ENCODE measurements at regions not wholly inside any gene's neighbourhood (a gene's known extent, or its start where the extent isn't known, plus 50 kb on each side); places are given as distances from the start of the nearest gene placed in this dataset.

DNA sequence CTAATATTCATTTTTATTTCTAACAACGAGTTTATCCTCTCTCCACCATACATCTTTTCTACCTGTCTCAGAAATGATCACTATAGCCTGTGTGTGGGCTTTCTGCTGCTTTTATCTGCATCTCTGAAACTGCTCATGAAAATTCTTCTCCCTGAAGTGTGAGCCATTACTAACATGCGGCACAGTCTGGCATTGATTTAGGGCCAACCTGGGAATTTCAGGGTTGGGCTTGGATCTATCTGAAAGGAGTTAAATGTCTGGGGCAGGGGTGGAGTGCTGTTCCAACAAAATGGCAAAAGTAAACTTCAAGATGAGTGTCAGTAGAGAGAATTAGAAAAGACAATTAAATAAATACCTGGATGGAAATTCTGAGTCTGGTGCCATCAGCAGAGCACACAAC, 198.2 kb upstream of the OSR1 start:
- DNase-seq (ENCODE audit: low read depth) = no peak
- H3K4me3 ChIP-seq (ENCODE audit: low read depth, low read length) = no peak overlapping the region
- TF ChIP-seq, protein P1, sequence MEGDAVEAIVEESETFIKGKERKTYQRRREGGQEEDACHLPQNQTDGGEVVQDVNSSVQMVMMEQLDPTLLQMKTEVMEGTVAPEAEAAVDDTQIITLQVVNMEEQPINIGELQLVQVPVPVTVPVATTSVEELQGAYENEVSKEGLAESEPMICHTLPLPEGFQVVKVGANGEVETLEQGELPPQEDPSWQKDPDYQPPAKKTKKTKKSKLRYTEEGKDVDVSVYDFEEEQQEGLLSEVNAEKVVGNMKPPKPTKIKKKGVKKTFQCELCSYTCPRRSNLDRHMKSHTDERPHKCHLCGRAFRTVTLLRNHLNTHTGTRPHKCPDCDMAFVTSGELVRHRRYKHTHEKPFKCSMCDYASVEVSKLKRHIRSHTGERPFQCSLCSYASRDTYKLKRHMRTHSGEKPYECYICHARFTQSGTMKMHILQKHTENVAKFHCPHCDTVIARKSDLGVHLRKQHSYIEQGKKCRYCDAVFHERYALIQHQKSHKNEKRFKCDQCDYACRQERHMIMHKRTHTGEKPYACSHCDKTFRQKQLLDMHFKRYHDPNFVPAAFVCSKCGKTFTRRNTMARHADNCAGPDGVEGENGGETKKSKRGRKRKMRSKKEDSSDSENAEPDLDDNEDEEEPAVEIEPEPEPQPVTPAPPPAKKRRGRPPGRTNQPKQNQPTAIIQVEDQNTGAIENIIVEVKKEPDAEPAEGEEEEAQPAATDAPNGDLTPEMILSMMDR (conservative IDR thresholded peaks at IDR 0.05; ENCODE audit: low read depth, low read length) = no peak

DNA sequence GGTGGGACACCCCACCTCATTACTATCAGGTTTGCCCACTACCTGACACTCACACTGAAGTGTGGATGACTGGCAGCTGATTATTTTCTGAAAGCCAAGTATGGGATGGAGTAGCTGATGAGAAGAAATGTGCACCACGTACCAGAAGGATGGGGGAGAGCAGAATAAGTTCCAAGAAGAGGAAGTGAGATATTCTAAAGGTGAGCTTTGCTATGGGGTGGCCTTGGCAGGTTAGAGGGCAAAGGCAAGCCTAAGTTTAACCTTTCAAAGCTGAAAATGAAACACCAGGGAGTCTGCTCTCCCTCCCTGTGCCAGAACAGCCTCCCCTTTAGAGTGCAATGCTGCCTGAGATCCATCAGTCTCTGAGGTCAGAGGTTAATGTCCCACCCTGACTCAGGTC, 196.1 kb upstream of the OSR1 start:
- TF ChIP-seq, protein P1 (conservative IDR thresholded peaks at IDR 0.05; ENCODE audit: low read depth, low read length) = no peak
- no peak for DNase-seq (ENCODE audit: low read depth)
- H3K4me3 ChIP-seq (ENCODE audit: low read depth, low read length) = no peak overlapping the region

DNA sequence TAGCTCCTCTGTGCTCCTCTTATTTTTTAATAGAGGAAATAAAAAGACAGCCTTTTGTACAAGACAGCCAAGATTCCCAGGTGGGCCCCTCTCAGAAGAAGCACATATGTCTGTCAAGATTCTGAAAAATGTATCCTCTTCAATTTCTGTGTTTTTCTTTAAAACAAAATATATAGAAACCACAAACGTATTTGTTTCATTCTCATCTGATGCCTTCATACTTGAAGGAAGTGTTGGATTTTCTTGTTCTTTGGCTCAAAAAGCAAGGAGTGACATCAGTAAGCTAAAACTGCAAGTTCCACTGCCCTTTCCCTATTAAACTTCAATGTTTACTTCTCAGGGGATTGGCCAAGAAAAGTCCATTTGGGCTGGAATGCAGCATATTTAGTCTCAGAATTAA, 193.8 kb upstream of the OSR1 start:
- TF ChIP-seq, protein P1 (conservative IDR thresholded peaks at IDR 0.05; ENCODE audit: low read depth, low read length) = no peak
- H3K4me3 ChIP-seq (ENCODE audit: low read depth, low read length) = no peak overlapping the region
- no peak for DNase-seq (ENCODE audit: low read depth)

DNA sequence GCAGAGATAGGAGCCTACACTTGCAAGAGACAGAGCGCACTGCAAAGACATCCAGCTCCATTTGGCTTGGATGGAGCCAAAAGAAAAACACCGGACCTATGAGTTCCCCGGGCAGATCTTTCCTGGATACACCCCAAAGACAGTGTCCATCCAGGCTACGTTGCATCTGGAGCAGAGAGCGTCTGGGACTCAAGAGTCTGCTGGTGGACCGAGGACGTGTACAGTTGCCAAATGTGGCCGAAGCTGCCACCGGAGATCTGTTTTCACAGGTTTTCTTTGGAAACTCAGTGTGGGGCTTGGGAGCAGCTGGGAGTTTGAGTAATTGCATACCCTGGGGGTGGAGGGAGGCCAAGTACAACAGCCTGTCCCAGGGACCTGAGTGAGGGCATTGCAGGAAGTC, 192.3 kb upstream of the OSR1 start:
- no peak overlapping the region for H3K4me3 ChIP-seq (ENCODE audit: low read depth, low read length)
- TF ChIP-seq, protein P1 (conservative IDR thresholded peaks at IDR 0.05; ENCODE audit: low read depth, low read length) = no peak
- no peak for DNase-seq (ENCODE audit: low read depth)

DNA sequence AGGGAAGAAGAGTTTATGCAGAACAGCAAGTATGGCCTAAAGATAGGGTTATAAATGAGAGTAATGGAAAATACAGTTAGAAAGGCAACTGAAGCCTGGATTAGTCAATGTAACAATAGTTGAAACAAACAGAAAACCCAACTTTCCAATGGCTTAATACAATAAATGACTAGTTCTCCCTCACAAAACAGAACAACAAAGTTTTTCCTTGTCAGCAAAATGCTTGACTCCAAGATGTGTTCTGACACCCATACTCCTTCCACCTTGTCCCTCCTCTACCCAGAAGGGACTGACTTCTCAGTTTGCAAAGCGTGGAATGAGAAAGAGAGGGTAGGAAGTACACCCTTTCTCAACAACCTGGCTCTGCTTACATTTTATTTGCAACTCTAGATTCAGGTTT, 191.4 kb upstream of the OSR1 start:
- no peak for DNase-seq (ENCODE audit: low read depth)
- TF ChIP-seq, protein P1 (conservative IDR thresholded peaks at IDR 0.05; ENCODE audit: low read depth, low read length) = no peak
- H3K4me3 ChIP-seq (ENCODE audit: low read depth, low read length) = no peak overlapping the region

DNA sequence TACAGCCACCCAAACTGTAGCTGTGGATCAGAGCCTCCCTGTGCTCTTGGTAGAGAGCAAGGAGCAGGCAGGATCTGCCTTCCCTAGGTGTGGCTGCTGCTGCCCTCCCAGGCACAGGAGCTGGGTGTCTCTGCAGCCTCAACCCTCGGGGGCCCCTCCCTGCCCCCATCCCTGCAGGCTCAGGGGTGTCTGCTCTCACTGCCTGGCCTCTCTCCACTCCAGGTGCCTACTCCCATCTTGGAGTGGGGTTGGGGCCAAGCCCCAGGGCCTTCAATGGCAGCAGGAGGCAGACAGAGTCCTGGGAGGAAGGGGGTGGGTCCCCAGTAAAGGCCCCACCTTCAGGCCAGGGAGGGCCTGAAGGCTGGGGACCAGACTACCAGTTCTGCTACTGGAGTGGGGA, 189.7 kb upstream of the OSR1 start:
- TF ChIP-seq, protein P1 (conservative IDR thresholded peaks at IDR 0.05; ENCODE audit: low read depth, low read length) = no peak
- H3K4me3 ChIP-seq (ENCODE audit: low read depth, low read length) = no peak overlapping the region
- no peak for DNase-seq (ENCODE audit: low read depth)

DNA sequence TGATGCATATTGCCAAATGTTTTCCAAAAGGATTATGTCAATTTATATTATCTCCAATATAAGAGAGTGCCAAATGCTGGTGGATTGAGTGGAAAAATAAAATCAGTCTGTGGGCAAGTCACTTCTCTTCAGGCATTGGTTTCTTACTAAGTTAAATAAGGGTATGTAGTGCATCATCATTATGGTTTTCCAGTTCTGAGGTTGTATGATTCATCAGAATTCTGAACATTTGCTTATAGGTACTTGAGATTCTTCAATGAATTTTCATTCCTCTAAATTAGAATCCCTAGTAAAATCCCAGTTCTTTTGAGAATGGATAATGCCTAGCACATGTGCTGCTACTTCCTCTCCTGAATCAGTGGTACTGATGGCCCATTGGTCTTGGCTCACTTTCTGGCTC, 188.9 kb upstream of the OSR1 start:
- no peak overlapping the region for H3K4me3 ChIP-seq (ENCODE audit: low read depth, low read length)
- DNase-seq (ENCODE audit: low read depth) = no peak
- TF ChIP-seq, protein P1 (conservative IDR thresholded peaks at IDR 0.05; ENCODE audit: low read depth, low read length) = no peak

Data from choroid plexus epithelial cell (primary cell).